Islet of Langerhans (tissue), 1 donor: ENCODE measurements at regions not wholly inside any gene's neighbourhood (a gene's known extent, or its start where the extent isn't known, plus 50 kb on each side); places are given as distances from the start of the nearest gene placed in this dataset.
A peak's percentile ranks its signal among the peaks of the same experiment; 100 is the strongest.
"Not testable (repeated sequence)": the region's sequence is repeated elsewhere in the genome, so short reads cannot be mapped to it uniquely, and the experiment has no call there.

Experiments
- FAIRE-seq: peaks from one replicate; lab custom pipeline; 2011; peaks lifted over from hg19 to GRCh38; lab: Jason Lieb, UNC

DNA sequence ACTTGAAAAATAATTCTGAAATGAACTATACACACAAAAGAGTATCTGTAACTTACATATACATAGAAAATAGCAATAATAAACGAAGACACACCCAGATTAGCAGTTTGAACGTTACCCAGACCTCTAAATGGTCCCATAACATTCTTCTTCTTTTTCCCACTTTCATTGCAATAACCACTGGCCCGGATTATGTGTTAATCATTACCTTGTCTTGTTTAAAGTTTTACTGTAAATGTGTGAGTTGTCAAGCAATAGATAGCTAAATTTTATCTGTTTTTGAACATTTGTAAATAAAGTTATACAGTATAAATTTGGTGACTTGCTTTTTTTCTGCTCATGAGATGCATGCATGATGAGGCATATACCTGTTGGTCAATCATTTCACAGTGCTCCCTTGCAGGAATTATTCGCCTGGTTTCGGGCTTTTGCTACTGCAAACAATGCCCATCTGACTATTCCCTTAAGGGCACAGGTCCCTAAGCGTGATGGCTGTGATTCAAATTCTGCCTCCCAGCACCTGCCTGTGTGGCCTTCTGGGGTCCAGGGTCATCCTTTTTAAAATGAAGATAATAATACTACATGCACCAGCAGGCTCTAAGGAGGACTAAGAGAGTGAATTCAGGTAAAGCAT, 66.1 kb downstream of the GADD45G start:
- peak; percentile 97 for FAIRE-seq

DNA sequence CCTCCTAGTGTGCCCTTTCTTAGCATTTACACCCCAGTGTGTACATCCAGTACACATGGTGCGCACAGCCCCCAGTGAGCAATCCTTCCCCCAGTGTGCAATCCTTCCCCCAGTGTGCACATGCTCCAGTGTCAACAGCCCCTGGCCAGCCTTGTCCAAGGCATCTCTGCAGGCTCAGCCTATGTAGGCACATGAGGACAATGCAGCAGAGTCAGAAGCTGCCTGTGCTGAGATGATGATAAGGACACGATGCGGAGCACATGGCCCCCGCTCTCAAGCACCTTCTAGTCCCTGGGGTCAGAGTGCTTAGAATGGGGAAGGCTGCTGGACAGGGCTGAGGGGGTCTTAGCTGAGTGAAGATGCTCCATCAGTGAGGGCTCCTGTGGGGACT, 69.8 kb downstream of the GADD45G start:
- no peak for FAIRE-seq

DNA sequence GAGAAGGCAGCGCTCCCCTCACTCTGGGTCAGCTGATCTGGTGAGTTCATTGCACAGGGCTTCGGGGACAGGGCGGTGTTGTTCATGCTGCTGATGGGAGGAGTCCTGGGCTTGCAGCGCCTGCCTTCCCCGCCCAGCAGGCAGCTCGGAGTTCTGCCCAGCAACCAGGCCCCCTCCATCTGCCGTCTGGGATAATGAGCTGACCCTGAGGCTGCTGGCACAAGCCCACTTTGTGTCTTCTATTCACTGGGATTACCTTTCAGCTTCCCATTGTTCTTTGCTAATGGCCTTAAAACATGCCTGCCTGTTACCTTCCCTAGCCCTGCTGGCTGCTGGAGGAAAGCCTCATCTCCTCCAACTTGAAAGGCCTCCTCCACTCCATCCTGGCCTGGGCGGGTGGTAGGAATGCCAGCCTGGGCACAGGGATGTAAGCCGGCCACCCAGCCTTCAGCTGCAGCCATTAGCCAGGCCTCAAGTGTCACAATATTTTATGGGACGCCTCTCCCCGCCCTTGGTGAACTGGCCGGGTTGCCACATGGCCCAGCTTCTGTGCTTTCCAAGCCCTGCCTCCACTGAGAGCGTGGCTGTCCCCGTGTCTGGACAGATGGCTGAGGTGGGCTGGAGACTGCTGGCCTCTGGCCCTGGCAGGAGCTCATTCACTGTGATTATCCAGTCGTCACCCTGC, 70.4 kb downstream of the GADD45G start:
- no peak for FAIRE-seq

DNA sequence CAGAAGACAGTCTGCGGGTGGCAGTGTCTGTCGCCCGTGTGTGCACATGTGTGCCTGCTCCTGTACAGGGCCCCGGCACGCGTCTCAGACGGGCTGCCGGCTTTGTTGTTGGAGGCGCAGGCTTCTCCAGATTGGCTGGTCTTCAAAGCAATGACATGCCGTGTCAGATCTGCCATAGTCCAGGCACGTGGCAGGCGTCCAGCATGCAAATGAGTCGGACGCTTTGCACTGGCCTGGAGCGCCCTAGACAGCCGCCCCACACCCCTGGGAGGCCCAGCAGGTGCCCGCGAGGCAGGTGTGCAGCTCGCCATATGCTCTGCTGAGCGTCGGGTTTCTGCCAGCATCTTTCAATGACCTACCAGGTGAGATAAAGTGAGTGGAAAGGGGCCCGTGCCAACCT, 71.5 kb downstream of the GADD45G start:
- FAIRE-seq, result no peak

DNA sequence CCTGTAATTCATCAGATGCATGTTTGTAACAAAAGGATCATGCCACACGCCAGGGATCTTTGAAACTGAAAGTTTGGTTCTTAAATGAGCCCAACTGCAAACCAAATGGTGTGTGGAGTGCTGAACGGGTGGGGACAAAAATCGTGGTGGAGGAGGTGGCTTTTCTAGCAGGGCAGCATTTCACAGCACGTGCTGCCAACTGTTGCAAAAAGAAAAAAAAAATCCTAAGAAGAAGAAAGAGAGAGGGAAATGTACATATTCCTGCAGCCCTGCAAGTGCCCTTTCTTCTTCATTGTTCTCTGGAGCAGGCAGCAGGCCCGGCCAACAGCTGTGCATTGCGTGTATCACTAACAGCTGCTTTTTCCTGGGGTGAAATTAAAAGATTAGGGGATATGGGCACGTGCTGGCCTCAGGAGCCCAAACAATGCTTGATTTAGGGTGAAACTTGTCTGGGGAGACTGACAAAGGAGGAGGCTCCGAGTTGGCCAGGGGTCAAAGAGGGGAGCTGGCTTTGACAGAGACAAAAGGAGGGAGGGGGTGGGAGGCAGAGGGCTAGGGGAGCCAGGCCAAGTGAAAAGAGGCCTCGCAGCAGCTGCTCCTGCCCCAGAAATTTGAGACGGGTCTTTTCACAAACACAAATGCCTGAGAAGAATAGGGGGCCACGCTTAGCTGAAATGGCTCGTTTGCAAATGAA, 73.0 kb downstream of the GADD45G start:
- no peak for FAIRE-seq

DNA sequence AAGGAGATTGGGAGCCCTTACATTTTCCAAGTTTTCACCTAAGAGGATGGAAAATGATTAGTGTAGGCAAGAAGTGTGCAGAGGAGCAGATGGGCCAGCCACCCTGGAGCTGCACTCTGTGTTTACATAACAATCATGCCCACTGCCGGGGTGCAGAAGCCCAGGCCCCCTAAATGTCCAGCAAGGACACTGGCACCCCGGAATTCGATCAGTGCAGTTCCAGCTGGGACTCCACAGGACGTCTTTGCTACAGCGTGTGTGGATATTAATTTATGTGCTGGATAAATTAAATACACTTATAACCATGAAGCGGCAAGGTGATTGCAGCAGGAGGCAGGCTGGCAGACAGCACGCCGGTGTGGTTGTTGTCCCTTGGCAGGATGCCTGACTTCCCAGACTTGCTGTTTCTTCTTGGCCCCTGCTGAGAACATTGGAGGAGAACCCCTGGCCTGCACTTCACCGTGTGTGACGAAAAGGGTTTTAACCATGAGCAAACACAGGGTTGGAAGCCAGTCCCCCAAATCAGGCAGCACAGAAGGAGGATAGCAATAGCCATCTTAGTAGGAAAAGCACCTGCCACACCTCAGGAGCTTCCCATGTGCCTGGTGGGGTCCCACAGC, 73.7 kb downstream of the GADD45G start:
- FAIRE-seq, result no peak

DNA sequence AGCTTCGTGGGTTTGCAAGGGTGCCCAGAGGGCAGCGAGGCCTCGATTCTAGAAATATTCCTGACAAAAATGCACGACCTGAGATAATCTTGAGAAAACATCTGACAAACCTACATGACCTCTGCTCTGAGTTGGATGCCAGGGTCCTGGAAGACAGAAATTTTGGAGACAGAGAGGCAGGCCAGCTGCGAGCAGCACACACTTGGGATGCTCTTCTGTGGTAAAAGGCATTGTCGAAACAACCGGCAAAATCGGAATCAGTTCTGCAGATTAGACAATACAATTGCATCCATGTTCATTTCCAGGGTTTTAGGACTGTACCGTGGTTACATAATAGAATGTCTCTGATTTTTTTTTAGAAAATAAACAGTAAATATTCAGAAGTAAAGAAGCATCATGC, 74.2 kb downstream of the GADD45G start:
- no peak for FAIRE-seq

DNA sequence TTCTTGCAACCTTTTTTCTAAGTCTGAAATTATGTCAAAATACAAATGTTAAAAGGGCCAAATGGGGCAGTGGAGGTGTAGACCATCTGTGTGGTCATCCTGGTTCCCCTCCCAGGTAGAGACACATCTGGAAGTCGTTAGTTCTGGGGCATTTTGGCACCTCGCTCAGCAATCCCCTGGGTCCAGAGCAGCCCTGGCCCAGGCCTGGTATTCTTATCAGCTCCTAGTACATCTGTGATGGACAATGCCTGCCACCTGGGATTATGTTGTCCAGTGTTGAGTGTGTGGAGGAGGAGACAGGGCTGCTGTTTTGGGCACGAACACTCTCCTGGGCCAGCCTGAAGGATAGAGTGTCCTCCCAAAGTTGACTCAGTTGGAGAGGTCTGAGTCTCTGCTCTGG, 74.8 kb downstream of the GADD45G start:
- FAIRE-seq, result no peak

DNA sequence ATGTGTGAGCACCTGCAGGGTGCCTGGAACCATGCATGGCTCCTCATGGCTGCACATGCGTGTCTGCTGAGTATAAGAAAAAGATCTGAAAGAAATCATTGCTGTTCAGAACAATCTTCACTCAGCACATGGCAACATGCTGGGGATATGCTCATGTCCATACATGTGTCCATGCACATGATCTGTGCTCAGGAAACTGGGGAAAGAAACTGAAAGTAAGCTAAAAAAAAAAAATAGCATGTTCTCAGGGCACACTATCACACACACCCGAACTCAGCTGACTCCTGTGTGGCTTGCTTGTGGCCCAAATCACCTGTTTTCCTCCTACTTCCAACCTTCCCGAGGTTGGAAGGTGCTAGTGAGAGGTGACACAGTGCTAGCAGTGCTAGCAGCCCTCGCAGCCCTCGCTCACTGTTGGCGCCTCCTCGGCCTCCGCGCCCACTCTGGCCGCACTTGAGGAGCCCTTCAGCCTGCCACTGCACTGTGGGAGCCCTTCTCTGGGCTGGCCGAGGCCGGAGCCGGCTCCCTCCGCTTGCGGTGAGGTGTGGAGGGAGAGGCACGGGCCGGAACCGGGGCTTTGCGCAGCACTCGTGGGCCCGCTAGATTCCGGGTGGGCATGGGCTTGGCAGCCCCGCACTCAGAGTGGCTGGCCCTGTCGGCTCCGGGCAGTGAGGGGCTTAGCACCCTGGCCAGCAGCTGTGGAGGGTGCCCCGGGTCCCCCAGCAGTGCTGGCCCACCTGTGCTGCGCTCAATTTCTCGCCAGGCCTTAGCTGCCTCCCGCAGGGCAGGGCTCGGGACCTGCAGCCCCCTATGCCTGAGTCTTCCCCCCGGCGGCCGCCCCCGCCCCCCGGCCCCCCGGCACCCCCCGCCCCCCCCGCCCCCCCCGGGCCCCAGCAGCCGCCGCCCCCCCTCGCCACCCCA, 76.0 kb downstream of the GADD45G start:
- no peak for FAIRE-seq

DNA sequence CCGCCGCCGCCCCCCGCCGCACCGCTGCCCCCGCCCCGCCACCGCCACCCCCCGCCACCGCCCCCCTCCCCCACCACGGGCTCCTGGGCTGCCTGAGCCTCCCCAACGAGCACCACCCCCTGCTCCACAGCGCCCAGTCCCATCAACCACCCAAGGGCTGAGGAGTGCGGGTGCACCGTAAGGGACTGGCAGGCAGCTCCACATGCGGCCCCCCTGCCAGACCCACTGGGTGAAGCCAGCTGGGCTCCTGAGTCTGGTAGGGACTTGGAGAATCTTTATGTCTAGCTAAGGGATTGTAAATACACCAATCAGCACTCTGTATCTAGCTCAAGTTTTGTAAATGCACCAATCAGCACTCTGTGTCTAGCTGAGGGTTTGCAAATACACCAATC, 76.7 kb downstream of the GADD45G start:
- FAIRE-seq, result not testable (repeated sequence)

DNA sequence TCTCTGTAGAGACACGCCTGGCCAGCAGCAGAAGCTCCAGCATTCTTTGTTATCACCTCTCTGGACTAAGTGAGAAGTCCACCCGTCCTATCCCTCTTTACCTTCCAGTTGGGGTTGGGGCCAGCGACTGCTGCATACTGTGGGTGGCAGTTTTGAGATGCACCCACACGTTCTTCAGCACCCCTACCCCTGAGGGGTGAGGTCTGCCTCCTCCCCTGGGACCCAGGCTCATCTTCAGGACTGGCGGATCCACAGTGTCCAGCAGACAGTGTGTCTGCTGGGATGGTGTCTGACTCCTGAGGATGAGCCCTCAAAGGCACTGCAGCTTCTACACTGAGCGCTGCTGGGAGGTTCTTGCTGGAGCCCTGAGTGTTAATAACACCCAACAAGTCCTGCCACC, 78.8 kb downstream of the GADD45G start:
- FAIRE-seq, result no peak

DNA sequence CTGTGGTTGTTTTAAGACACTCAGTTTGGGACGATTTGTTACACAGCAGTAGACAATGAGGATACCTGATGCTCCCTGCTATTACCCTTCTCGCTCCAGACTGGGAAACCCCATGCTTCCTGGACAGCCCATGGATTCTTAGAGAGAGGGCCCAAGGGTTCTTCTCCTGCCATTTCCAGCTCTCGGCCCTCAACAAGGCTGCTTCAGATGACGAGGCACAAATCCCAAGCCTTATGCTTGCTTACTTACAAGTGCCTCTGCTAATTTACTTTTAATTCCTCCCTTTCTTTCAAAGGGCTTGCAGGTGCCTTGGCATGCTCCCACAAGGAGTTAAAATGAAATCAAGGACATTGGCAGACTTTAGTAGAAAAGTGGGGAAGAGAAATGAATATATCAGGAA, 79.4 kb downstream of the GADD45G start:
- FAIRE-seq, result no peak

DNA sequence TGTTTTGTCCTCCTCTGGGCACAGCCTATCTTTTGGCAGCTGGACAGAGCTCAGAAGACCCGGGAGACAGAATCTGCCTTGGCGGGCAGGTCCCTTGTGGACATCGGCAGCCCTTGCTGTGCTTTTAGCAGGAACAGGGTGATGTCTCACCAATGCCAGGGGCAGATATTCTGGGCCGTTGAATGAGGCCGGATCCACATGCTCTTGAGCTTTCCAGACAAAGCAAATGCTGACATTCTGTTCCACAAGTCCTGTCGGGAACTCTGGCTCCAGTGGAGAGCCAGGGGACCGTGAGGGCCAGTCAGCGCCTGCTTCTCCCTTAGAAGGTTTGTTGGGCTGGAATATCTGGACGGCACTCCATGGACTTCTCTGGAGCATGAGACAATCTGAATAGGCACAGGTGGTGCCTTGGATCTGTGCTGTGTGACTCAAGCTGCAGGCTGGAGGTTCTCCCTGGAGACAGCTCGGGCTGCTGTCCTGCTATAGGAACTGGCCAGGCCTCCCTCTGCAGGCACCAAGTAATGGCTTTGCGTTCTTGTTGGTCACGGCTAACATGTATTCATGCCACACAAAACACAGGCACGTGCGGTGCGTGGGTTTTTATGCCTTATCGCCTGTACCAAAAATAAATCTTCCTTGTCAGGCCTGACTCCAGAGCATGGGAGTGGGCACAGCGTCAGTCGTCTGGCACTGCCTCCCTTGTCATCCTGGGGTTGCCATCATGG, 80.3 kb downstream of the GADD45G start:
- FAIRE-seq, result no peak

DNA sequence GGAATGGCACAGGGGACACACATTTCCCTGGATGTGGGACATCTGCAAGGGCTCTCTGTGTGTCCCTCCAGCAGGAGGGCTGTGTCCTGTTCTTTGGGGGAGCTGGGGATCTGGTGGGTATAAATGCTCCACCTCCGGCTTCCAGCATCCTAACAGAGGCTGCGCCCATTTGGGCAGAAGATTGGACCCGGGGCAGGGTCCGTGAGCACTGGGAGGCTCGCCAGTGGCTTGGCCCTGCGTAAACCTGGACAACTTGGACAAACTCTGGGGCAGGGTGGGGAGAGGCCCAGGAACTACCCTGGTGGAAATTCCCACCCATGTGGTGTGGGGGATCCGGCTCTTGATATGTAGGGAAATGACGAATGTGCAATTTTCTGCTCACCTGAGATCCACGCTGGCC, 80.9 kb downstream of the GADD45G start:
- FAIRE-seq, result no peak

DNA sequence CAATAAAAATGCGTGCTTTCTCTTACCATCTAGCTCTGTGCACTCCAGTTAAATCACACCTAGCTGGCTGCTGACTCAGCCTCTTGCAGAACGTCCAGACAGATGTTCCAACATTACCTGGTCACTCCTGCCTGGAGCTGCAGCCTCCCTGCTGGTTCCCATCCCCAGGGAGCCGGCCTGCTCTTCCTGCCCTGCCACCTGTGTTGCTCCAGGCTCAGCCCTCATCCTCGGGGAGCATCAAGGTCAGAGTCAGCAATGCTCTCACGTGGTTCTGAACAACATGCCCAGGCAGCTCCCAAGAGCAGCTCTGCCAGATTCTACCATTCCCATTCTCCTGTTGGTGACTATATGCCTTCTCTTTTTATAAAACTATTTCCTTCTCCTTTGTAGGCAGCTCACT, 81.3 kb downstream of the GADD45G start:
- peak; percentile 86 for FAIRE-seq

DNA sequence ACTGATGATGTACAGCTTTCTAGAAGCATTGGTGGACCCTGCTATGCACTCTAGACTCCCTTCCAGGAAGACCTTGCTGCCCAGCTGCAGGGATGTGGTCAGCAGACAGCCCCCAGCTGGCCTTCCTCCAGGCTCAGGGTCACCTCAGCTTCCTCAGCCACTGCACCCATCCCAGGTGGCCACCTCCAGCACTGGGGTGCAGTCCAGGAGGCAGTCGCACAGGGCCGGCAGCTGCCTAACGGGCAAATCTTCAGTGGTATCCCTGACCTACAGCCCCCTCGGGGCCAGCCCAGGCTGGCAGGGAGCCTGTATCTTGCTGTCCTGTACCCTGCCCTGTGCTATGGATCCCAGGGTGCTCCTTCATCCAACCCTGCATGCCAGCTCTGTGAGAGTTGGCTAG, 81.8 kb downstream of the GADD45G start:
- FAIRE-seq, result no peak

DNA sequence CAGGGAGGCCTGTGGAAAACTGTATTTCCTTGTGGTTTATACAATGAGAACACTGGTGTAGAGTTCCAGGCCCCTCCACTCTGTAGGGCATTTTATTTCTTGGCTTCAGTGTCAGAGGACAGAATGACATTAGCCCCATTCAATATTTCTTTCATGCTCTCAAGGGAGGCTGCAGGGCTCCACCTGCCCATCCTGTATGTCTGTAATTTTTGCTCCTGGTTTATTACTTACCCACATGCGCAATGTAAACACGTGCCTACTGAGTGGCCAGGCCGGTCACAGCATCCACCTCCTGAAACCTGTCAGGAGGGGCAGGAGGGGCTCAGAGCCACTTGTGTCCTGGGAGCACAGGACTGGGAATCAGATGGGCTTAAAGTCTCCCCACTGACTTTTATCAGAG, 82.4 kb downstream of the GADD45G start:
- no peak for FAIRE-seq

DNA sequence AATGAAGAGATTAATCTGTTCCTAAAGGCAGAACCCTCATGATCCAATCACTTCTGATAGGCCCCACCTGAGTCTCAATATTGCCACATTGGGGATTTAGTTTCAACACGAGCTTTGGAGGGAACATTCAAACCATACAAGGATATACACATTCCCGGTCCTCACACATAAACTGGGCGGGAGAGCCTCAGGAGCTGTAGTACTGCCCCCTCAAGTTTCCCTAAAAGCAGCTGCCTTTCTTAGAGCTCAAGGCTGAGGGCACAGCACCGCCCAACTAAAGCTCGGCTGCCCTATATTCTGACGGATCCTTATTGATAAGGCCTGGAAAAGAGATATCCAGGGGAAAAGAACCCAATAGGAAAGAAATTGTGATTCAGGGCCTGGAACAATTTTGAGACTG, 83.0 kb downstream of the GADD45G start:
- no peak for FAIRE-seq

DNA sequence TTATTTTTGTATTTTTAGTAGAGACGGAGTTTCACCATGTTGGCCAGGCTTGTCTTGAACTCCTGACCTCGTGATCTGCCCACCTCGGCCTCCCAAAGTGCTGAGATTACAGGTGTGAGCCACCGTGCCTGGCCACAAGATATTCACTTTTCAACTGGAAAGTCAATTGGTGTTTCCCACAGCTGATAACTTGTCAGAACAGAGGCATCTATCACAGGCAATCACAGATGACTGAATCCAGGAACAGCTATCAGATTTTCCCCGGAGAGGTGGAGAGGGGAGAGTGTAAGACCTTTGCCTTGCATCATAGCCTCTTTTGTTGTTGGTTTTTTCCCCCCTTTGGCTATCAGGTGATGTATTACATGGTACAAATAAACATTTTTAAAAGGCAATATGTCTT, 84.5 kb downstream of the GADD45G start:
- not testable (repeated sequence) for FAIRE-seq

DNA sequence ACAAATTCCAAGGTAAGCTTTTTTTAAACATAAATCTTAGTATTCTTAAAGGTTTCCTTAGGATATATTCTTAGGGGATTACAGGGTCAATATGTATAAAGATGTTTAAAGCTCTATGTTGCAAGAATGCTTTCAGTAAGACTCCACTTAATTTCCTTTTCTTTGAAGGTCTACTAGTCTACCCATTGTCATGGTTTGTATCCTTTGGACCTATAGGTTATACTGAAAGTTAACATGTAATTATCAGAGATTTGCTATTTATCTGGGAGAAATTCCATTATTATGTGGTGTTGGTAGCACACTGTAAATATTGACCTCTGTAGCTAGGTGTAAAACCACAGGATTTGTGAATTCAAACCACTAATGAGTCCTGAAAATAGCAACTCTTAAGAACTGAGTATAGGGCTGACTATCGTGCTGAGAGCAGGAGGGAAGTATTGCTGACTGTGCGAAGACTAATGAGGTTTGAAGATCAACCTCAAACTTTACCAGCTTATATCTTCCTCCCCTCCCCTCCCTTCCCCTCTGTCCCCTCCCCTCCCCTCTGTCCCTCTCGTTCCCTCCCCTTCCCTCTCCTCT, 85.6 kb downstream of the GADD45G start:
- FAIRE-seq, result peak; percentile 96

DNA sequence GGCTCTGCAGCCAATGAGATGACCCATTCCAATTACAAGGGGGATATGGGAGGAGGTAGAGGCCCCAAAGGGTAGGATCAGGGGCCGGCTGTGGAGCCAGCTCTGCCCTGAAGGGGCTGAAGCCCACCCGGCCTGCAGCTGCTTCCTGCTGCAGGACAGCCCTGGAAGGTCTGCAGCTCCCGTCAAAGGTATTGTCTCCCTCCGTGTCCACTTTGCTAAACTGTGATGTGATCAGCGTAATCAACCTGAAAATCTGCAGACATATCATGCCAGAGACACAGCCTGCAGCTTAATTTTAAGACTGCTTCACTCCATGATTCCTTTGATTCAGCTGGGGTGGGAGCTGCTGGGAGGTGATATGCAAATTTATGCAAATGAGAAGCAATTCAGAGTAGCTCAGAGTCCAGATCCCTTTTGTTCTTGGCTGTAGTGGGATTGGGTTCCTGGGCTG, 90.7 kb downstream of the GADD45G start:
- no peak for FAIRE-seq
